ENCODE measurements at regions not wholly inside any gene's neighbourhood (a gene's known extent, or its start where the extent isn't known, plus 50 kb on each side); places are given as distances from the start of the nearest gene placed in this dataset.

DNA sequence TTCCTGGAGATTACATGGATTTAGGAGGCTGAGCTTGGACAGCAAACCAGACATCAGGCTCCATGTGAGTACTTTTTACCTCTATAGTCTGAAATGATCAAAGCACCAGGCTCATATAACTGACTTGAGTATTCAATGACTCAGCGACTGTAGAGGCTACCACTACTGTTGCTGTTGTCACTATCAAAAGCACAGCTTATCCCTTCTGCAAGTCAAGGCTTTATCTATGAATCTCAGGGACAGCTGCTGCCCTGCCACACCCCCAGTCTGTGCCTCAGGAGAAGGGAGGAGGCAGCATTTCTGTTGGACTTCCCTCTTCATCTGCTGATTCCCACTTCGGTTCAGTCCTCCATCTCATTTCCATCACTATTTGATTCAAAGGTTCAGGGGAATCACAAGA lies 80.5 kb upstream of the CNR1 start:
- 72 to 90% (median 86%) methylated on average over 2 of the region's 2 CpGs for WGBS, 3 donors
- no peak for DNase-seq

DNA sequence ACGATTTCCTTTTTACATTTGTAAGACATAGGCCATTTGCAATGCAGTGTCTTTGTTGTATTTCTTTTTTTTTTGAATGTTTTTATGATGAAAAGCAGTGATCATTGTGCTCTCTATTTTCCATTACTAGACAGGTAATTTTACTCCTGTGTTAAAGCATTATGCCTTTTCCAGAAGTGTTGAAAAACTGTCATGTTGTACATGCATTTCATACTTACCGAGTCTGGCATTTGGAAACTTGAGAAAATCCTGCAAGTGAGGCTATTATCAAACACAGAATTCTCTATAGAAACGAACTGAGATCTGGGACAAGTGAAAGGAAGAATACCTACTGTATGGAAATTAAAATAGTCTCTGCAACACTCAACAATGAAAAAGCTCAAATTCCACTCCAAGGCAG lies 78.6 kb upstream of the CNR1 start:
- no peak for DNase-seq
- TF ChIP-seq POLR2A (IDR thresholded peaks at IDR 0.05) (no peak), EP300 (IDR thresholded peaks at IDR 0.05) (no peak)
- TF ChIP-seq, protein P1, sequence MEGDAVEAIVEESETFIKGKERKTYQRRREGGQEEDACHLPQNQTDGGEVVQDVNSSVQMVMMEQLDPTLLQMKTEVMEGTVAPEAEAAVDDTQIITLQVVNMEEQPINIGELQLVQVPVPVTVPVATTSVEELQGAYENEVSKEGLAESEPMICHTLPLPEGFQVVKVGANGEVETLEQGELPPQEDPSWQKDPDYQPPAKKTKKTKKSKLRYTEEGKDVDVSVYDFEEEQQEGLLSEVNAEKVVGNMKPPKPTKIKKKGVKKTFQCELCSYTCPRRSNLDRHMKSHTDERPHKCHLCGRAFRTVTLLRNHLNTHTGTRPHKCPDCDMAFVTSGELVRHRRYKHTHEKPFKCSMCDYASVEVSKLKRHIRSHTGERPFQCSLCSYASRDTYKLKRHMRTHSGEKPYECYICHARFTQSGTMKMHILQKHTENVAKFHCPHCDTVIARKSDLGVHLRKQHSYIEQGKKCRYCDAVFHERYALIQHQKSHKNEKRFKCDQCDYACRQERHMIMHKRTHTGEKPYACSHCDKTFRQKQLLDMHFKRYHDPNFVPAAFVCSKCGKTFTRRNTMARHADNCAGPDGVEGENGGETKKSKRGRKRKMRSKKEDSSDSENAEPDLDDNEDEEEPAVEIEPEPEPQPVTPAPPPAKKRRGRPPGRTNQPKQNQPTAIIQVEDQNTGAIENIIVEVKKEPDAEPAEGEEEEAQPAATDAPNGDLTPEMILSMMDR (IDR thresholded peaks at IDR 0.05), result no peak
- intact Hi-C loops (cut with DNase I), result no loop called here
- Histone ChIP-seq H3K4me1 (ENCODE audit: insufficient read depth) (no peaks in the 10 kb centered on the region), H3K9me3 (no peaks in the 10 kb centered on the region), H3K4me3 (no peak overlapping the region), H3K27me3 (no peaks in the 10 kb centered on the region), H3K27ac (no peak overlapping the region), H3K36me3 (no peaks in the 10 kb centered on the region)
- WGBS, 3 donors, result 77 to 84% (median 78%) methylated on average over 3 of the region's 3 CpGs

More for the DNA sequence above, 80.5 kb upstream of the CNR1 start:
- Histone ChIP-seq H3K9me3 (no peaks in the 10 kb centered on the region), H3K27ac (no peak overlapping the region), H3K4me1 (ENCODE audit: insufficient read depth) (no peaks in the 10 kb centered on the region), H3K4me3 (no peak overlapping the region), H3K36me3 (no peaks in the 10 kb centered on the region), H3K27me3 (no peaks in the 10 kb centered on the region)
- TF ChIP-seq, protein P1 (IDR thresholded peaks at IDR 0.05), result no peak
- TF ChIP-seq EP300 (IDR thresholded peaks at IDR 0.05) (no peak), POLR2A (IDR thresholded peaks at IDR 0.05) (no peak)
- intact Hi-C loops (cut with DNase I), result no loop called here

DNA sequence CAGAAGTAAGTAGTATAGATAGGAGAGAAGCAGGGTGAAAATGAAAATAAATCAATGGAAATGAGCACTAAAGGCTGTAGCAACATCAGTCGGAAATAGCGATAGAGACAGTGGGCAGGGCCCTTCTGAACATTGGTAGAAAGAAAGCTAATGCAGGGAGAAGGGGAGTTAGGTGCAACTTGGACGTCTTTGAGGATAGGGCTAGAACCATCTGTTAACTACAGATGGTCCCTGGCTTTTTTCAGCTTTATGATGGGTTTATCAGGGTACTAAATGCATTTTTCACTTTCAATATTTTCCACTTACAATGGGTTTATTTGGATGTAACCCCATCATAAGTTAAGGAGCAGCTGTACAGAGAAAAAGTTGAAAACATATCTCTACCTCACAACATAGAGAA lies 72.8 kb upstream of the CNR1 start:
- intact Hi-C loops (cut with DNase I), result no loop called here
- no peaks in the 10 kb centered on the region for H3K4me1 ChIP-seq (ENCODE audit: insufficient read depth)
- H3K9me3 ChIP-seq, result no peaks in the 10 kb centered on the region
- DNase-seq, result no peak
- TF ChIP-seq POLR2A (IDR thresholded peaks at IDR 0.05) (no peak), EP300 (IDR thresholded peaks at IDR 0.05) (no peak)
- TF ChIP-seq, protein P1 (IDR thresholded peaks at IDR 0.05), result no peak
- no peaks in the 10 kb centered on the region for H3K36me3 ChIP-seq
- H3K27ac ChIP-seq, result no peak overlapping the region
- 72 to 78% (median 75%) methylated on average over 3 of the region's 3 CpGs for WGBS, 3 donors
- no peak overlapping the region for H3K4me3 ChIP-seq
- H3K27me3 ChIP-seq, result no peaks in the 10 kb centered on the region

DNA sequence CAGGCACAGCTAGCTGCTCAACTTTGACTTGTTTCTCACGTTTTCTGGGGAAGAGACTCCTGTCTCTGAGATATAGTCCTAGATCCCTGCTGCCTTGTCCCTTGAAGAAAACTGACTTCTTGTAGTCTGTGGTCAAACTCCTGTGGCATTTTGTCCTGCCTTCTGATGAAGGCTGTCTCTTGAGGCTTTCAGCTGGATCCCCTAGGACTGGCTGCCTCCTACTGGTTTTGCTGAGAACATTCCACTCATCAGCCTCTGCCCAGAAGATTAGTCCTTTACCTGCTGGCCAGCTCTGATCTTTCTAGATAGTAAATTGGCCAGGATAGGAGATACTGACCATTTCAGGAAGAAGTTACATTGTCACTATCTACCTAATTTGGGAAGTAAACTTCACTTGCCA lies 71.9 kb upstream of the CNR1 start:
- no peaks in the 10 kb centered on the region for H3K4me1 ChIP-seq (ENCODE audit: insufficient read depth)
- intact Hi-C loops (cut with DNase I), result no loop called here
- no peak overlapping the region for H3K4me3 ChIP-seq
- DNase-seq, result no peak
- no peaks in the 10 kb centered on the region for H3K36me3 ChIP-seq
- no peaks in the 10 kb centered on the region for H3K9me3 ChIP-seq
- H3K27me3 ChIP-seq, result no peaks in the 10 kb centered on the region
- 42 to 61% (median 43%) methylated on average over 1 of the region's 1 CpG for WGBS, 3 donors
- TF ChIP-seq, protein P1 (IDR thresholded peaks at IDR 0.05), result no peak
- TF ChIP-seq EP300 (IDR thresholded peaks at IDR 0.05) (no peak), POLR2A (IDR thresholded peaks at IDR 0.05) (no peak)
- no peak overlapping the region for H3K27ac ChIP-seq

All from ovary (tissue), 7 donors.